Ishikawa (cell line): ENCODE measurements at regions not wholly inside any gene's neighbourhood (a gene's known extent, or its start where the extent isn't known, plus 50 kb on each side); places are given as distances from the start of the nearest gene placed in this dataset.

Source experiments
- NFIC ChIP-seq: IDR thresholded peaks from 2 replicates; pipeline ENCODE4 v1.6.1; 2012
- TF ChIP-seq, protein P1 (sequence below): IDR thresholded peaks from 2 replicates; pipeline ENCODE4 v1.6.1; 2012

- TF ChIP-seq, protein P1, sequence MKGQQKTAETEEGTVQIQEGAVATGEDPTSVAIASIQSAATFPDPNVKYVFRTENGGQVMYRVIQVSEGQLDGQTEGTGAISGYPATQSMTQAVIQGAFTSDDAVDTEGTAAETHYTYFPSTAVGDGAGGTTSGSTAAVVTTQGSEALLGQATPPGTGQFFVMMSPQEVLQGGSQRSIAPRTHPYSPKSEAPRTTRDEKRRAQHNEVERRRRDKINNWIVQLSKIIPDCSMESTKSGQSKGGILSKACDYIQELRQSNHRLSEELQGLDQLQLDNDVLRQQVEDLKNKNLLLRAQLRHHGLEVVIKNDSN: no peak
- no peak for TF ChIP-seq NFIC
These were observed 159.6 kb upstream of the ADAMTSL1 start for GRCh38 chr9:18314316-18314715.
